ENCODE measurements at regions not wholly inside any gene's neighbourhood (a gene's known extent, or its start where the extent isn't known, plus 50 kb on each side); places are given as distances from the start of the nearest gene placed in this dataset.

DNA sequence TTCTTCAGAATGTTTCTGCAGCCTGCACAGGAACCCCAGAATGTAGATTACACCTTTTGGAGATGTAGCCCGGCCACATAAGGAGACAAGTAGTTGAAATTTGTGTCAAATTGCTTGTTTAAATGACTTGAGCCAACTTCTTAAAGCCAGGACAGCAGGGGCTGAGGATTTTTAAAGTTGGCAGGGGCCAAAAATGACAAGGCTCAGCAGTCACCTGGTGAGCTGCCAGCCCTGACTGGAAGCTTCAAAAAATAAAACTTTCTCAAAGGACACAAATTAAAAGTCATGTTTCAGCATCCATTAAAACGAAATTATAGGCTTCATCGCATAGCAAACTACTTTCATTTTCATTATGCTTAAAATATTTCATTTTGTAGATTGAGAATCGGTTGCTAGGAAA, 340.3 kb upstream of the WWC1 start:
- Mint-ChIP-seq H3K27ac (no peak overlapping the region), H3K27me3 (ENCODE audit: low read depth) (no peaks in the 10 kb centered on the region), H3K9me3 (peaks cover 11% of the 10 kb centered on the region), H3K4me1 (peaks cover 36% of the 10 kb centered on the region), H3K36me3 (no peaks in the 10 kb centered on the region), H3K4me3 (no peak overlapping the region)
- no peak for TF ChIP-seq EMX1 (CRISPR knock-in tag; IDR thresholded peaks at IDR 0.05)
- TF ChIP-seq HMGA2 (CRISPR knock-in tag; IDR thresholded peaks at IDR 0.05): no peak
- TF ChIP-seq RORB (CRISPR knock-in tag; IDR thresholded peaks at IDR 0.05): no peak
- TF ChIP-seq, protein P1, sequence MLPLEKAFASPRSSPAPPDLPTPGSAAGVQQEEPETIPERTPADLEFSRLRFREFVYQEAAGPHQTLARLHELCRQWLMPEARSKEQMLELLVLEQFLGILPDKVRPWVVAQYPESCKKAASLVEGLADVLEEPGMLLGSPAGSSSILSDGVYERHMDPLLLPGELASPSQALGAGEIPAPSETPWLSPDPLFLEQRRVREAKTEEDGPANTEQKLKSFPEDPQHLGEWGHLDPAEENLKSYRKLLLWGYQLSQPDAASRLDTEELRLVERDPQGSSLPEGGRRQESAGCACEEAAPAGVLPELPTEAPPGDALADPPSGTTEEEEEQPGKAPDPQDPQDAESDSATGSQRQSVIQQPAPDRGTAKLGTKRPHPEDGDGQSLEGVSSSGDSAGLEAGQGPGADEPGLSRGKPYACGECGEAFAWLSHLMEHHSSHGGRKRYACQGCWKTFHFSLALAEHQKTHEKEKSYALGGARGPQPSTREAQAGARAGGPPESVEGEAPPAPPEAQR (CRISPR knock-in tag; IDR thresholded peaks at IDR 0.05): no peak
- no peak for TF ChIP-seq JUN (CRISPR knock-in tag; IDR thresholded peaks at IDR 0.05)
- TF ChIP-seq FOXK1 (CRISPR knock-in tag; IDR thresholded peaks at IDR 0.05): no peak
- TF ChIP-seq, protein P2, sequence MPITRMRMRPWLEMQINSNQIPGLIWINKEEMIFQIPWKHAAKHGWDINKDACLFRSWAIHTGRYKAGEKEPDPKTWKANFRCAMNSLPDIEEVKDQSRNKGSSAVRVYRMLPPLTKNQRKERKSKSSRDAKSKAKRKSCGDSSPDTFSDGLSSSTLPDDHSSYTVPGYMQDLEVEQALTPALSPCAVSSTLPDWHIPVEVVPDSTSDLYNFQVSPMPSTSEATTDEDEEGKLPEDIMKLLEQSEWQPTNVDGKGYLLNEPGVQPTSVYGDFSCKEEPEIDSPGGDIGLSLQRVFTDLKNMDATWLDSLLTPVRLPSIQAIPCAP (CRISPR knock-in tag; IDR thresholded peaks at IDR 0.05): no peak
- no peak for TF ChIP-seq NFYB (CRISPR knock-in tag; conservative IDR thresholded peaks at IDR 0.05; ENCODE audit: low read depth)
- no peak for TF ChIP-seq GTF2I (CRISPR knock-in tag; conservative IDR thresholded peaks at IDR 0.05)
- TF ChIP-seq, protein P3, sequence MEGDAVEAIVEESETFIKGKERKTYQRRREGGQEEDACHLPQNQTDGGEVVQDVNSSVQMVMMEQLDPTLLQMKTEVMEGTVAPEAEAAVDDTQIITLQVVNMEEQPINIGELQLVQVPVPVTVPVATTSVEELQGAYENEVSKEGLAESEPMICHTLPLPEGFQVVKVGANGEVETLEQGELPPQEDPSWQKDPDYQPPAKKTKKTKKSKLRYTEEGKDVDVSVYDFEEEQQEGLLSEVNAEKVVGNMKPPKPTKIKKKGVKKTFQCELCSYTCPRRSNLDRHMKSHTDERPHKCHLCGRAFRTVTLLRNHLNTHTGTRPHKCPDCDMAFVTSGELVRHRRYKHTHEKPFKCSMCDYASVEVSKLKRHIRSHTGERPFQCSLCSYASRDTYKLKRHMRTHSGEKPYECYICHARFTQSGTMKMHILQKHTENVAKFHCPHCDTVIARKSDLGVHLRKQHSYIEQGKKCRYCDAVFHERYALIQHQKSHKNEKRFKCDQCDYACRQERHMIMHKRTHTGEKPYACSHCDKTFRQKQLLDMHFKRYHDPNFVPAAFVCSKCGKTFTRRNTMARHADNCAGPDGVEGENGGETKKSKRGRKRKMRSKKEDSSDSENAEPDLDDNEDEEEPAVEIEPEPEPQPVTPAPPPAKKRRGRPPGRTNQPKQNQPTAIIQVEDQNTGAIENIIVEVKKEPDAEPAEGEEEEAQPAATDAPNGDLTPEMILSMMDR (IDR thresholded peaks at IDR 0.05): no peak
- no peak for TF ChIP-seq MXD4 (CRISPR knock-in tag; IDR thresholded peaks at IDR 0.05; ENCODE audit: borderline replicate concordance)
- TF ChIP-seq, protein P4, sequence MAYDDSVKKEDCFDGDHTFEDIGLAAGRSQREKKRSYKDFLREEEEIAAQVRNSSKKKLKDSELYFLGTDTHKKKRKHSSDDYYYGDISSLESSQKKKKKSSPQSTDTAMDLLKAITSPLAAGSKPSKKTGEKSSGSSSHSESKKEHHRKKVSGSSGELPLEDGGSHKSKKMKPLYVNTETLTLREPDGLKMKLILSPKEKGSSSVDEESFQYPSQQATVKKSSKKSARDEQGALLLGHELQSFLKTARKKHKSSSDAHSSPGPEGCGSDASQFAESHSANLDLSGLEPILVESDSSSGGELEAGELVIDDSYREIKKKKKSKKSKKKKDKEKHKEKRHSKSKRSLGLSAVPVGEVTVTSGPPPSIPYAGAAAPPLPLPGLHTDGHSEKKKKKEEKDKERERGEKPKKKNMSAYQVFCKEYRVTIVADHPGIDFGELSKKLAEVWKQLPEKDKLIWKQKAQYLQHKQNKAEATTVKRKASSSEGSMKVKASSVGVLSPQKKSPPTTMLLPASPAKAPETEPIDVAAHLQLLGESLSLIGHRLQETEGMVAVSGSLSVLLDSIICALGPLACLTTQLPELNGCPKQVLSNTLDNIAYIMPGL (CRISPR knock-in tag; IDR thresholded peaks at IDR 0.05): no peak
- no peak for TF ChIP-seq ZNF416 (CRISPR knock-in tag; IDR thresholded peaks at IDR 0.05)
- TF ChIP-seq ATF1 (CRISPR knock-in tag; IDR thresholded peaks at IDR 0.05): no peak
- no peak for TF ChIP-seq ZNF423 (CRISPR knock-in tag; IDR thresholded peaks at IDR 0.05)
- ATAC-seq (no peak), DNase-seq (ENCODE audit: low spot score) (no peak)
- ChIA-PET CTCF (interaction anchor here (2.2 to 4.0 kb wide), 2 partner anchors 13 to 97 kb away, joined by 6 to 12 read pairs; no protein-coding TSS in a partner anchor), POLR2A (no interaction called here)

DNA sequence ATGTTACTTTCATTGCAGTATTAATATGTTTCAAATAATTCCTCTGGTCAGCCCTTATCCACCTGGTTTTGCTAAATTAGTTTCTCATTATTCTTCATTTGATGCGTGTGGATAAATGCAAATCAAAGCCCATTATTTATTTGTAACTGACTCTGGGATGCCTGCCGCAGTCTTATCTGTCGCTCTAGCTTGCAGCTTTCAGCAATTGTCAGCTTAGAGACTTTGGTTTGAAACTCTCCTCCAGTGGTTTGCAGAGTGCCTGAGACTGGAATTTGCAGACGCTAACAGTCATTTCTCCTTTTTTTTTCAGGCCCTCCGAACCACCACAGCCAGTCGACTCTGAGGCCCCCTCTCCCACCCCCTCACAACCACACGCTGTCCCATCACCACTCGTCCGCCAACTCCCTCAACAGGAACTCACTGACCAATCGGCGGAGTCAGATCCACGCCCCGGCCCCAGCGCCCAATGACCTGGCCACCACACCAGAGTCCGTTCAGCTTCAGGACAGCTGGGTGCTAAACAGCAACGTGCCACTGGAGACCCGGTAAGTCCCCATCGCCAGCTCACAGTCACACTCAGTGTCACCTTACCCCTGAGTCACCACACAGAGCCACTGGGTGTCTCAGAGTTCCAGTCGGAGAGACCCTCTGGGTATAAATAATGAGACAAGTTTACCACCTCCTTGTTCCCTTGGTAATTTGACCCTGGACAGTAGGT, 339.0 kb upstream of the WWC1 start:
- peaks cover 1% of the 10 kb centered on the region; the same call in 1 of the 2 replicates for H3K36me3 Mint-ChIP-seq
- H3K27ac Mint-ChIP-seq: no peak overlapping the region; the same call in 1 of the 2 replicates
- peak; percentile 56 for ATAC-seq
- POLR2A ChIA-PET: no interaction called here
- TF ChIP-seq JUN (CRISPR knock-in tag; IDR thresholded peaks at IDR 0.05) (no peak), MYBL2 (CRISPR knock-in tag; IDR thresholded peaks at IDR 0.05) (no peak), GRHL2 (CRISPR knock-in tag; IDR thresholded peaks at IDR 0.05; ENCODE audit: insufficient replicate concordance, severe bottlenecking) (no peak), FOXJ3 (CRISPR knock-in tag; IDR thresholded peaks at IDR 0.05; ENCODE audit: borderline replicate concordance) (no peak), NFYB (CRISPR knock-in tag; conservative IDR thresholded peaks at IDR 0.05; ENCODE audit: low read depth) (no peak), ZNF671 (CRISPR knock-in tag; IDR thresholded peaks at IDR 0.05) (no peak), ETV6 (CRISPR knock-in tag; IDR thresholded peaks at IDR 0.05) (no peak), ZNF219 (CRISPR knock-in tag; IDR thresholded peaks at IDR 0.05; ENCODE audit: borderline replicate concordance) (no peak)
- TF ChIP-seq, protein P5, sequence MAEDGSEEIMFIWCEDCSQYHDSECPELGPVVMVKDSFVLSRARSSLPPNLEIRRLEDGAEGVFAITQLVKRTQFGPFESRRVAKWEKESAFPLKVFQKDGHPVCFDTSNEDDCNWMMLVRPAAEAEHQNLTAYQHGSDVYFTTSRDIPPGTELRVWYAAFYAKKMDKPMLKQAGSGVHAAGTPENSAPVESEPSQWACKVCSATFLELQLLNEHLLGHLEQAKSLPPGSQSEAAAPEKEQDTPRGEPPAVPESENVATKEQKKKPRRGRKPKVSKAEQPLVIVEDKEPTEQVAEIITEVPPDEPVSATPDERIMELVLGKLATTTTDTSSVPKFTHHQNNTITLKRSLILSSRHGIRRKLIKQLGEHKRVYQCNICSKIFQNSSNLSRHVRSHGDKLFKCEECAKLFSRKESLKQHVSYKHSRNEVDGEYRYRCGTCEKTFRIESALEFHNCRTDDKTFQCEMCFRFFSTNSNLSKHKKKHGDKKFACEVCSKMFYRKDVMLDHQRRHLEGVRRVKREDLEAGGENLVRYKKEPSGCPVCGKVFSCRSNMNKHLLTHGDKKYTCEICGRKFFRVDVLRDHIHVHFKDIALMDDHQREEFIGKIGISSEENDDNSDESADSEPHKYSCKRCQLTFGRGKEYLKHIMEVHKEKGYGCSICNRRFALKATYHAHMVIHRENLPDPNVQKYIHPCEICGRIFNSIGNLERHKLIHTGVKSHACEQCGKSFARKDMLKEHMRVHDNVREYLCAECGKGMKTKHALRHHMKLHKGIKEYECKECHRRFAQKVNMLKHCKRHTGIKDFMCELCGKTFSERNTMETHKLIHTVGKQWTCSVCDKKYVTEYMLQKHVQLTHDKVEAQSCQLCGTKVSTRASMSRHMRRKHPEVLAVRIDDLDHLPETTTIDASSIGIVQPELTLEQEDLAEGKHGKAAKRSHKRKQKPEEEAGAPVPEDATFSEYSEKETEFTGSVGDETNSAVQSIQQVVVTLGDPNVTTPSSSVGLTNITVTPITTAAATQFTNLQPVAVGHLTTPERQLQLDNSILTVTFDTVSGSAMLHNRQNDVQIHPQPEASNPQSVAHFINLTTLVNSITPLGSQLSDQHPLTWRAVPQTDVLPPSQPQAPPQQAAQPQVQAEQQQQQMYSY (CRISPR knock-in tag; IDR thresholded peaks at IDR 0.05): no peak
- no peak overlapping the region for H3K4me3 Mint-ChIP-seq
- CTCF ChIA-PET: interaction anchor here (2.2 to 4.0 kb wide), 2 partner anchors 12 to 95 kb away, joined by 6 to 12 read pairs; no protein-coding TSS in a partner anchor
- peaks cover 36% of the 10 kb centered on the region for H3K4me1 Mint-ChIP-seq
- H3K9me3 Mint-ChIP-seq: peaks cover 21% of the 10 kb centered on the region
- DNase-seq (ENCODE audit: low spot score): peak; percentile 18
- no peaks in the 10 kb centered on the region for H3K27me3 Mint-ChIP-seq (ENCODE audit: low read depth)
